ENCODE measurements at regions not wholly inside any gene's neighbourhood (a gene's known extent, or its start where the extent isn't known, plus 50 kb on each side); places are given as distances from the start of the nearest gene placed in this dataset.

DNA sequence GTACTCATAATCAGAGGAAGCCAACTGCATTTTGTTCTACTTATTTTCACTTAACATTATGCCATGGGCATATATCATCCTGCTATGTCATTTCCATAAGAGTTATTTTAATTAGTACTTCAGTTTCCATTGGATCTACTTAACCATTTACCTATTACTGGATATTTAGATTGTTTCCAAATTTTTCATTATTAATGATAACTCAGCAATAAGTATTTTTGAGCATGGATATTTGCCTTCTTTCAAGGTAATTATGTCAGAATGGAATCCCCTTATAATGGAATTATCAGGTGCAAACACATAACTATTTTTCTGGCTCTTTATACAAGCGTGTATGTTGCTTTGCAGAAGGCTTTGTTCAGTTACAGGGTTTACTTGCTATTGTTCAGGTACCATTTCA lies 126.6 kb downstream of the RDH14 start:
- H3K4me3 ChIP-seq (ENCODE audit: control insufficient read depth, low read depth, low read length), result no peak overlapping the region
- TF ChIP-seq, protein P1, sequence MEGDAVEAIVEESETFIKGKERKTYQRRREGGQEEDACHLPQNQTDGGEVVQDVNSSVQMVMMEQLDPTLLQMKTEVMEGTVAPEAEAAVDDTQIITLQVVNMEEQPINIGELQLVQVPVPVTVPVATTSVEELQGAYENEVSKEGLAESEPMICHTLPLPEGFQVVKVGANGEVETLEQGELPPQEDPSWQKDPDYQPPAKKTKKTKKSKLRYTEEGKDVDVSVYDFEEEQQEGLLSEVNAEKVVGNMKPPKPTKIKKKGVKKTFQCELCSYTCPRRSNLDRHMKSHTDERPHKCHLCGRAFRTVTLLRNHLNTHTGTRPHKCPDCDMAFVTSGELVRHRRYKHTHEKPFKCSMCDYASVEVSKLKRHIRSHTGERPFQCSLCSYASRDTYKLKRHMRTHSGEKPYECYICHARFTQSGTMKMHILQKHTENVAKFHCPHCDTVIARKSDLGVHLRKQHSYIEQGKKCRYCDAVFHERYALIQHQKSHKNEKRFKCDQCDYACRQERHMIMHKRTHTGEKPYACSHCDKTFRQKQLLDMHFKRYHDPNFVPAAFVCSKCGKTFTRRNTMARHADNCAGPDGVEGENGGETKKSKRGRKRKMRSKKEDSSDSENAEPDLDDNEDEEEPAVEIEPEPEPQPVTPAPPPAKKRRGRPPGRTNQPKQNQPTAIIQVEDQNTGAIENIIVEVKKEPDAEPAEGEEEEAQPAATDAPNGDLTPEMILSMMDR (IDR thresholded peaks at IDR 0.05; ENCODE audit: control insufficient read depth, insufficient read depth, low read depth, low read length, missing control alignments), result no peak
- no peak for DNase-seq (ENCODE audit: low read depth)

DNA sequence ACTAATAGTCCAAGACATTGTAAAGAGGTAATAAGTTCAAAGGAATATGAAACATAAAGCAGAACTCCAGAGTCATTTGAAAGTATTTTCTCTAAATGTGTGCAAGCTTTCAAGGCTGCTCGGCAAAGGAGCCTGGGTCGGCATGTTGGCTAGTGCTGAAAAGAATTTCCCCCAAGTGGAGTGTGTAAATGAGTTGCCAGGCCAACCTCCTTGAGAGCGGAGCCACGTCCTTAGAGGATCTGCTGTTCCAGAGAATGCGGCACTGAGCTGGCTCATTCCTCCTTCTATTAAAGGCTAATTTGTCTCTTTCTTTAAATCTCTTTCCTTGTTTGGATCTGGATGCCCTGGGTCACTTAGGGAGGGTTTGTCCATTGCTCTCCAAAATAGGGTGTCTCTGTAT lies 127.5 kb downstream of the RDH14 start:
- no peak overlapping the region for H3K4me3 ChIP-seq (ENCODE audit: control insufficient read depth, low read depth, low read length)
- TF ChIP-seq, protein P1 (IDR thresholded peaks at IDR 0.05; ENCODE audit: control insufficient read depth, insufficient read depth, low read depth, low read length, missing control alignments), result no peak
- no peak for DNase-seq (ENCODE audit: low read depth)

GRCh38 chr2:18430996-18431748 lies 129.3 kb downstream of the RDH14 start:
- DNase-seq (ENCODE audit: low read depth), result no peak
- TF ChIP-seq, protein P1 (IDR thresholded peaks at IDR 0.05; ENCODE audit: control insufficient read depth, insufficient read depth, low read depth, low read length, missing control alignments), result no peak
- no peak overlapping the region for H3K4me3 ChIP-seq (ENCODE audit: control insufficient read depth, low read depth, low read length)

GRCh38 chr2:18428516-18428915 lies 131.9 kb downstream of the RDH14 start:
- TF ChIP-seq, protein P1 (IDR thresholded peaks at IDR 0.05; ENCODE audit: control insufficient read depth, insufficient read depth, low read depth, low read length, missing control alignments), result no peak
- no peak overlapping the region for H3K4me3 ChIP-seq (ENCODE audit: control insufficient read depth, low read depth, low read length)
- no peak for DNase-seq (ENCODE audit: low read depth)

DNA sequence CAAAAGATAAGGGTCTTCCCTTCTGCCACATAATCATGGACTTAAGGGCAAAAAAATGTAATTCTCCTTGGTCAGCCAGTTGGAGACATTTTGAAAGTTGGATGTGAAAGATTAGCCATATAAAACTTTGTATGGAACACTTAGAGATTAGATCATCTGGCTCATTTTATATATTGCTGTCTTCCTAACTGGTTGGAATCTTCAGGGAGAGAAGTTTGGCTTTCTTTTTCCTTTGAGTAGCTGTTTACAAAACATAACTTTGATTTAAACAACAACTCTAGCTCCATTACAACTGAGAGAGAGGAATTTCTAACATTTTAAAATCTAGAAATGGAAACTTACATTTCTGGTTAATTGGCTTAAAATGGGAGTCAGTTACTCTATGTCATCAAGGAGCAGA lies 132.7 kb downstream of the RDH14 start:
- TF ChIP-seq, protein P1 (IDR thresholded peaks at IDR 0.05; ENCODE audit: control insufficient read depth, insufficient read depth, low read depth, low read length, missing control alignments), result no peak
- no peak for DNase-seq (ENCODE audit: low read depth)
- H3K4me3 ChIP-seq (ENCODE audit: control insufficient read depth, low read depth, low read length), result no peak overlapping the region

- DNase-seq (ENCODE audit: low read depth), result no peak
- no peak overlapping the region for H3K4me3 ChIP-seq (ENCODE audit: control insufficient read depth, low read depth, low read length)
- TF ChIP-seq, protein P1 (IDR thresholded peaks at IDR 0.05; ENCODE audit: control insufficient read depth, insufficient read depth, low read depth, low read length, missing control alignments), result no peak
Measured at GRCh38 chr2:18426174-18426573, 134.3 kb downstream of the RDH14 start.

Data from AG09309 (cell line).